HG03066 (cell line): ENCODE measurements at regions not wholly inside any gene's neighbourhood (a gene's known extent, or its start where the extent isn't known, plus 50 kb on each side); places are given as distances from the start of the nearest gene placed in this dataset.

Source experiments
- ATAC-seq: cut with Tn5 transposase; IDR thresholded peaks from one replicate; pipeline ENCODE4 v1.9.1; 2021; ENCODE audit warnings: low read depth; ENCODE audit not compliant: unreplicated experiment

DNA sequence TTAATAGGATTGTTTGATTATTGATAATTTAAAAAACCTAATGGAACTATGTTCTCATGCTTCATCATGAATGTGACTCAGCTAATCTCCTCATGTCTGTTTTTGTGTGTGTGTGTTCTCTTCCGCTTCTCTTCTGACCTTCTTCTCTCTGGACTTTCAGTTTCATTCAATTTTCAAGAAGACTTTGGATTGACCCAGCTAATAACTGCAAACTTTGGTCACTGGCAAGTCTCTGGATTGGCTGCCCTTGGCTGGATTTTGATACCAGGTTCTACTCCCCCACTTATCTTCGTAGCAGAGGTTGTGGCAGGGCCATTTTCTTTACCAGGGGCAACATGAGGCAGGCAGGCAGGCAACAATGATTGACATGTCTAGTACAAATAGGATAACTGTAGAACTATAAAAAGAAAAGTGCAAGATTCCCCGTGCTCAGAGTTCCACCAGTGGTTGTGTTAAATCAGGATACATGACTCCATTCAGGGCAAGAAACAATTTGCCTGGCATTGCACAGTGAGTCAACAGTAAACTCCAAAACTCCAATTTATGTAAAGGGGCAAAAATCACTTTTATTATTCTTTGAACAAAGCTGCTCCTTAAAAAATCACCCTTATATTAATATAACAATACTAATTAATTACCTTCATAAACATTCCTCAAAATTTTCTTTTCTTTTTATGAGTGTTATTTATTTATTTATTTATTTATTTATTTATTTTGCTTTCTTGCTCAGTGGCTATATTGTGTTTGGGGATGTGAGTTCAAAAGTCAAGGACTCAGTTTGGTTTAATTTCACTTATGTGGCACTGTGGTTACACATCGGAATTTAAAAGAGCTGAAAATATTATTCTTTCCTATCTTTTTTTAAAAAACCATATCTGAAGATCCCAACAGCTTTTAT is 167.6 kb downstream of the RND3 start:
- ATAC-seq, result no peak

DNA sequence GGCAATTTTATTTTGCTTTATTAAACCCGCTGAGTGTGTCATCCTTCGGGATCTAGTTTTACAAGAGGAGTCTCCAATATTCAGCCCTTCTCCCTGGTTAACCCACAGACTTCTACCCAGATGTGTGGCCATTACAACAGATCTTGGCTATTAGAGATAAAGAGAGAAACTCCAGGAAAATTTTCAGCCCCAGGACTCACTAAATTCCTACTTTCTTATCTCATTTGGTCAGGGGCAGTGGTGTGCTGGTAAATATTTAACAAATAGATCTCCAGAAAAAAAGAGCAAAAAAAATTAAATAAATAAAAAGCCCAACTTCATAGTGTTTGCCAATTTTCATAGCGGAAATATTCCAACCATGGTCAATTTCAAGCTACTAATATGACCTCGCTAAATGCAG is 168.4 kb downstream of the RND3 start:
- ATAC-seq, result no peak

DNA sequence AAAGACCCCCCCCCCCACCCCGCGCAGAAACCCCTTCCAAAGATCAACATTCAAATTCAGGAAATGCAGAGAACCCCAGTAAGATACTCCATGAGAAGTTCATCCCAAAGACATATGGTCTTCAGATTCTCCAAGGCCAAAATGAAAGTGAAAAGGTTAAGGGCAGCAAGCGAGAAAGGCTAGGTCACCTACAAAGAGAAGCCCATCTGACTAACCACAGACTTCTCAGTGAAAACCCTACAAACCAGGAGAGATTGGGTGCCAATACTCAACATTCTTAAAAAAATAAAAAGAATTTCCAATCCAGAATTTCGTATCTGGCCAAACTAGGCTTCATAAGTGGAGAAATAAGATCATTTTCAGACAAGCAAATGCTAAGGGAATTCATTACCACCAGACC is 175.2 kb downstream of the RND3 start:
- ATAC-seq, result no peak

DNA sequence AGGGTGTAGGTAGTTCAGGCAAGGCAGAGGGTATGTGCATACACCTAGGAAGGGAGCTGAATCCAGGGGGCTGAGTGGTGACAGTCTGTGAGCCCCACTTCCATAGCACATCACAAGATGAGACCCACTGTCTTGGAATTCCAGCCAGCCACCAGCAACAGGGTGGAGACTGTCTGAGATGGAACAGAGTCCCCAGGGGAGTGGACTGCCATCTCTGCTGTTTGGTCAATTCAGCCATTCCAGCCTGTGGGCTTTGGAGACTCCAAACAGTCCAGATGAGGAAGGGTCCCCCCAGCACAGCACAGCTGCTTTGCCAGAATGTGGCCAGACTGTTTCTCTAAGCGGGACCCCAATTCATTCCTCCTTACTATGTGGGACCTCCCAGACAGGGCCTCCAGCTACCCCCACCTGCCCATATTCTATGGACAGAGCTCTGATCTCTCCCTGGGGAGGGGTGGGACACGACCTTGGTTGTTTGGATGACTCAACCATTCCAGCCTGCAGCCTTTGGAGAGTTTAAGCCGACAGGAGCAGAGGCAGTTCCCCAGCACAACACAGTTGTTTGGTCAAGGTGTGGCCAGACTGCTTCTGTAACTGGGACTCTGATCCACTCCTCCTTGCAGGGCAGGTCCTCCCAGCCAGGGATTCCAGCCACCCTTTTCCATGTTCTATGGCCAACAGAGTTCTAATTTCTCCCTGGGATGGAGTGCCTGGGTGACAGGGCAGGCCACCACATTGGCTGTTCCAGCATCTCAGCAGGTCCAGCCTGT is 178.0 kb downstream of the RND3 start:
- no peak for ATAC-seq

DNA sequence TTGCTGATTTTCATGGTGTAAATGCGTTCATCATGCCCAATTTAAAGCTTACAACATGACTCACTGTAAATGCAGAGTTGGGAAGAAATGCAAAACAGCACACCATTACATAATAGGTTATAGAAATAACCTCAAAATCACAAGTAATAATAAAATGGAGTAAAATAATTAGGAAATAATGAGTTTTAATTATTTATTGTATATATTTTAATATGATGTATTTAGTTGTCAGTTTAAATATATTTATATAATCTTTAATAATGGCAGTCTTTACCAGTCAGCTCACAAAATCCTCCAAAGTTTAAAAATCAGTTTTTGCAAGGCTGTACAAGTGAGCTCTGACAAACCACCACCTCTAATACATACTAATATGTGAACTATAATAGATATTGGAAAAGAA is 180.2 kb downstream of the RND3 start:
- ATAC-seq, result no peak

DNA sequence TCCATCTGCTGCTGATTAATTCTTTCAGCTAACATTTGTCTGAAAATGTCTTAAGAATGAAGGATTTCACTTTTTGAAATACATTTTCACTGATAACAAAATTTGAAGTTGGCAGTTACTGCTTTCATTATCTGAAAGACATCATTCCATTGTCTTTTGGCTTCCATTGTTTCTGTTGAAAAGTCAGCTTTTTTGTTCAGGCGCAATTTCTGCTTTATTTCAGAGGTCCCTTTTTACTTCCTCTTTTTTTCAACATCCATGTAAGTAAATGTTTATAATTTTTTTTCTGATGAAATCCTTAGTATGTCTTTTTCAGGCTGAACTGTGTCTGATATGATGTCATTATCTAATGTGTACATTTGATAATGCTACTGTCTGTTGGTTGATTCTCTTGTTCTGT is 184.2 kb downstream of the RND3 start:
- ATAC-seq, result no peak

DNA sequence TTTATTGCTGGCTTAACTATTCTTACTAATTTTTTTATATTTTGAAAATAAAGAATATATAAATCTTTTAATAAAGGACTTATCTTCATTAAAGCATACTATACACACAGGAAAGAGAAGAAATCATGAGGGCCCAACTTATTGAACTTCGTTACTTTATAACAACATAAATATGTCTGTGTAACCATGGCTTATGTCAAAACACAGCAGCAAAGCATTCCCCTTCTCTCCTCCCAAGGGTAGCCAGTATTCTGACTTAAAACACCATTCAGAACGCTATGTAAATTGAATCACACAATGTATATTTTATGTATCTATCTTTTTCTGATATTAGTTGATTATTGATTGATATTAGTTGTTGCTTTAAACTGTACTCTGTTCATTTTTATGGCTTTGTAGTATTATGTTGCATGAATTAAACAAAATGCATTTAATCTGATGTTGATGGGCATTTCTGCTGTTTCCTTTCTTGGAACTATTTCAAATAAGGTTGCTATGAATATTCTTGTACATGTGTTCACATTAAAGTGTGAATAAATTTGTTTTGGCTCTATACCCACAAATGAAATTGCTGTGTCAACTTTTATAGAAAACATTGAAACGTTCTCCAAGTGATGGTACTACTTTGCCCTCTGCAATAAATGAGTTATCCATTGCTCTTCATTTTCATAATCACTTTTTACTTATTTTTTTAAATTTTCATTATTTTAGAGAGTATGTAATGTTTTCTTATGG is 188.7 kb downstream of the RND3 start:
- ATAC-seq, result no peak

DNA sequence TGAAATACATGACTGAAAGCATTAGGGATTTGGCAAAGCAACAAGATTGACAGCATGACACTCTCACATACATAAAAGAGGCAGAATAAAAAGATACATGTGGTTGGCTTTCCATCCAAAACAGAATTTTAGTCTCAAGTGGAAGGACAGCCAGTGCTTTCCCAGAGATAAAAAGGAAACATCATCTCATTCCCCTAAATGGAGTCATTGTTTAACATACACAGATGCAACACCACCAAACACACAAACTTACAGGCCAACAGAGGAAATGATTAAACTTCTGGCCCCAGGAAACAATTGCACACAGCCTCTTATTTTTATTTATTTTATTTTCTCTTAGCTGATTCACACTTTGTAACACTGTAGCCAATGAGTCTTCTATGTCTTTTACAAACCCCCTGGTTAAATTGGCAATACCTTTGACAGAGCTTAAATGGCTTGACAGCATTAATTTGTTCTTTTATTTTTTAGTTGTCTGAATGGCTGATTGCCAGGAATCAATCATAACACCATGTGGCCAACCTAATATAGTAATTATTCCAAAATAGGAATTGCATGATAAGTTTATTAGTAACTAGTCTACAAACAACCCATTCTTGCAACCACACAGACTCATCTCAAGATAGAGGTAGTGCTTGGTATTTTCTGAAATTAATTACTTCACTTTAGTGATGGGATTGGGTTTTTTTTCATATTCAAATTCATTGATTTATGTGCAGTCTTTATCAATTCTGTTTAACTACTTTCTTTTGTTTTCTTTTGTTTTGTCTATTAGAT is 190.5 kb downstream of the RND3 start:
- ATAC-seq, result no peak

DNA sequence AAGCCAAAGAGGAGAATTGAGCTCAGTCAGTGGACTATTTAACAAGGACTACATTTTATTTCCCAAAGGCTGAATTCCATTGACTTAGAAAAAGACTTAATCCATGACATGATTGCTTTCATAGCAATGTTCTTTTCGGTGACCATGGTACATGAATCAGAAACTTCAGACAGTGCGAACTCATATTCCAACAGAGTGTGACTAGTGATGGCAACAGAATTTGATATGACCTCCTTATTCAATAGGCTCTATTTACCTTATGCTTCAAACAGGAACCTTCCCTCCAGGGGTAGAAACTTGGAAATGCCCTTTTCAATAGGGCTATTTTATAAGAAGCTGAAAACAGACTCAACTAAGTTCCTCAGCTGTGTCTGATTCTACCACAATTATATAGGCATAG is 191.9 kb downstream of the RND3 start:
- no peak for ATAC-seq

DNA sequence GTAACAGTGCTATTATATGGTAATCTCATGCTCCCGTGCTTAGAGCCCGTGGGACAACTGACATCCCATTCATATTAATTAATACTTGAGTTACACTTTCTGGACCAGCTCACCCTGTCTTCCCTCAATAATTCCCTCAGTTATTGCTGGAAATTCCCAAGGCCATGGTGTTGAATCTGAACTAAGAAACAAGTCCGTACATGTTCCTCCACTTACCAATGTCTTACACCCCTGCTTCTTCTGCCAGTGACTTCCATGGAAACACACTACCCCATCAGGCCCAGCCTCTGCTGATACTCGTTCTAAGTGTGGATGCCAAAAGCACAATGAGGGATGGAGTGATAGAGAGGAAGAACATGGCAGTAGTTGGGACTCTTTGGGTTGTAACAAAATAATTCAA is 193.7 kb downstream of the RND3 start:
- no peak for ATAC-seq

DNA sequence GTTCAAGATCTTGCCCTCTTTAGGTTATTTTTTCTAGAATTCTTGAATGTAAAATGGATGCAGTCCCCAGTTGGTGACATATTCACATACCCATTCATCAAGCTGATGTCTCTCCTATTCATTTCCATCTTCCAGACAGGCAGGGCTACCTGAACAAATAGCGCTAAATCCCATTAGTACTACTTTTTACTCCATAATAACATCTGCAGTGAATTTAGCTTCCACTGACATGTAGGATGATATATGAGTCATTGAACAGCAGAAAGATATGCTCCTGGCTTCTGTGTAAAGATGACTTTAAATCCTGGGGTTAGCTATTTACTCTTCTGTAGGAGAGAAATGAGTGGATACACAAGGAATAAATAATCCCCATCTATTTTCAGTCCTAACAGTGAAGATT is 194.7 kb downstream of the RND3 start:
- no peak for ATAC-seq

DNA sequence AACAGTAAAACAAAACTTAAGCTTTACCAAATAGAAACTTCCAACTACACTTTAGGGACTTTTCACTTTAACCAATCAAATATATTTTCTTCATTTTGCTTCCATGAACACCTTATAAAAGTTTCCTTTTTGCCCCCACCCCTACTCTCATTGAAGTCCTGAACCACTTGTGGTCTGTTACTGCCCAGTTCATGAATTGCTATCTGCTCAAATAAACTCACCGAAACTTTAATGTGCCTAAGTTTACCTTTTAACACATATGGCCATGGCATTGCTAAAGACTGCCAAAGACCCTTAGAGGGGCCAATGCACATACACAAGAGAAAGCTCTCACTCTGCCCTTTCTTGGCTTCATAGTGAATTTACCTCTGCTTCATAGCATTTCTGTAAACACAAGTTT is 195.3 kb downstream of the RND3 start:
- ATAC-seq, result no peak

DNA sequence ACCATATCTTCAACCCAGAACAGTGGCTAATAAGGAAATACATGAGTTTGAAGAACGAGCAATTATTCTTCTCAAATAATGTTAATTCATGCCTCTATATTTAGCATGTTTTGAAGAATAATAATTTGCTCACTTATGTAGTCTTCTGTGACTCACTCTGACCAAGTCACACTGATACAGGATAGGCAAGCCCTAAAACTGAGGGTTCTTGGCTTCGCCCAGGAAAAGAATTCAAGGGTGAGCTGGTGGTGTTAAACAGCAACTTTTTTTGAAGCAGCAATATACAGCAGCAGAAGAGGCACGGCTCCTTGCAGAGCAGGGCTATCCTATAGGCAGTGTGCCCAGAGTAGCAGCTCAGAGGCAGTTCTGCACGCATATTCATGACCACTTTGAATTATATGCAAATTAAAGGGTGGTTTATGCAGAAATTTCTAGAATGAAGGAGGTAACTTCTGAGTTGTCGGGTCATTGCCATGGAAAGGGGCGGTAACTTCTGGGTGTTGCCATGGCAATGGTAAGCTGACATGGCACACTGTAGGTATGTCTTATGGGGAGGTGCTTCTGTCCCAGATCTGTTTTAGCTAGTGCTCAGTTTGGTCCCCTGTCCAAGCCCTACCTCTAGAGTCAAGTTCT is 200.6 kb downstream of the RND3 start:
- no peak for ATAC-seq

DNA sequence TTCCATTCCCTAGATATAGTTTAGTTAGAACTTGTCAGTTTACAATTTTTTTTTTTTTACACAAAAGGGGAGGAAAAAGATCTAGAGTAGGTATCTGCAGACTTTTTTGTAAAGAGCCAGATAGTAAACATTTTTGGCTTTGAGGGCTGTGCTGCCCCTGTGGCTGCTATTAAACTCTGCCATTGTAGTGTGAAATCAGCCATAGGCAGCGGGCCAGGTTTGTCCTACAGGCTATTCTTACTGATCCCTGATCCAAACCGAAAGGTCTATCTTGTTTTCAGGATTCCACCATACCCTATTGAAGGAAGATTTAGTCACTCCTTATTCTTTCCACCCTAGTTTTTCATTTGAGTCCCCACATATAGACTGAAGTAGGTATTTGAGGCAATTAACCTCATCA is 203.4 kb downstream of the RND3 start:
- ATAC-seq, result no peak

DNA sequence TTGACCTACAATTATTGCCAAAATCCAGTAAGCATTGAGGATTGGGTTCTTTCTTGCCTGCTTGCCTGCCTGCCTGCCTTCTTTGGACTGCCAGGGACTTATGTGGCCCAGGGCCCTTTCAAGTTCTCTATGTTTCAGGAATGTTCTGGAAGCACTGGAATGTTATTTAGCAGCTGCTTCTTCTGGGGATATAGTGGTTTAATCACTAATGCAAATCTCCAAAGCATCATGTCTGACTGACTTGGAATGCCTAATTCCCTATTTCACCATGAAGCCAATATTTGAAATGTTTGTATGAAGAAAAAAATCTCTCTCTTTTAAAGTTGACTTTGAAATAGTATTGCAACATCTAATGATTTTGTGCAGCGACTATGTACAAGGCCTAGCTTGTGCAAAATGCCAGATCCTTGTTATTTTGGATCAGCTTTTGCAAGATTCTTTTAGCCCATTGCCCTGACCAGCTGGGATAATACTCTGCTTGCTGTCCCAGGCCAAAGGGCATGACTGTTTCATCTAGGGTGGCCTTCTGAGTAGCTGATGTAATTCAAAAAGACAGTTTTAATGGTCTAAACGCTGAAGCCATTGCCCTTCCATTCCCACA is 204.6 kb downstream of the RND3 start:
- ATAC-seq, result no peak

DNA sequence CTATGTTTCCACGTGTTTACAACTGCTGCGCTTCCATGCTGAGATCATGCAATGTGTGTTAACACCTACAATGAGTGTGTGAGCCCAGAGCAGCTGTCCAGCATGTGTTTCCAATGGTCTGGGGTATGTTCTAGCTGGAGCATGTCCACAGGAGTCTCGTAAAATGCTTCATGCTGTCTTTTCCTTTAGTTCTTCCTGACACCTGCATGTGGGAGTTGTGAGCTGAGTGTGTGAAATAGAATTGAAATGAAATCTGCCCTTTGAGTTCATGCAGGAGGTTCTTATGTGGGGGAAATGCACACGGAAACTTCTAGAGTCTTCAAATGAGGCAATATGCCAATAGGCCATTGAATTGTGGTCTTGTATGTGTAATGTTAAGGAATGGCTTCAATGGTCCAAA is 205.1 kb downstream of the RND3 start:
- ATAC-seq, result no peak

DNA sequence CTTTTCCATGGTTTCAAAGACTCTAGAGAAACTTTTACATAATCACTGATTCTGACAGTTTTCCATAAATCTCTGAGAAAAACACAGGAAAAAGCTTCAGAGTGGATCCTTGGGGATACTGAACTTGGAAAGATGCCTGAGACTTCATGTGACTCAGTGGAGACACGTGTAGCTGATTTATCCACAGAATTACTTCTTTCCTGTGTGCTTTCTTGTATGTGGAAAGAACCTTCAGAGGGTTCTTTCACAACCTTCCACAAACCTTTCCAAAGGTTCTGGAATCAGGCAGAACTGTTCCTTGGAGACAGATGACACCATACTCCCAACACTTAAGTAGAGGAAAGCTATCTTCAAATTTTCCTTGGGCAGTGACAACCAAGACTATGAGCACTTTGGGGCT is 207.2 kb downstream of the RND3 start:
- no peak for ATAC-seq

DNA sequence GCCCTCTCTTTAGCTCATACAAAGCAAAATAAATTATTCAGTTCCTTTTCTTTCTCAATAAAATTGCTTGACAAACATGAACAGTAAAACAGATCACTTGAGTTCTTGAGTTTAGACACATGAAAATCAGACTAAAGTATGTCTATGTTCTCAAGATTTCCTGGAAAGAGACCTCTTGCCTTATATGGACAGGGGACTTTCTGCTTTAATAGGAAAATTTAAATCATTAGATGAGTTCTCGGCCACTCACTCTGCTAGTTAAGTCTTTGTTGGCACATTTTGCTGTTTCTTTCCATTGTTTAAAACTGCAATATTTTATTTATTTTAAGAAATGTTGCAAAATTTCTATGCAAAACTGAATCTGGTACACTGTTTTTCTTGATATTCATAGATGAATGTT is 207.8 kb downstream of the RND3 start:
- no peak for ATAC-seq

DNA sequence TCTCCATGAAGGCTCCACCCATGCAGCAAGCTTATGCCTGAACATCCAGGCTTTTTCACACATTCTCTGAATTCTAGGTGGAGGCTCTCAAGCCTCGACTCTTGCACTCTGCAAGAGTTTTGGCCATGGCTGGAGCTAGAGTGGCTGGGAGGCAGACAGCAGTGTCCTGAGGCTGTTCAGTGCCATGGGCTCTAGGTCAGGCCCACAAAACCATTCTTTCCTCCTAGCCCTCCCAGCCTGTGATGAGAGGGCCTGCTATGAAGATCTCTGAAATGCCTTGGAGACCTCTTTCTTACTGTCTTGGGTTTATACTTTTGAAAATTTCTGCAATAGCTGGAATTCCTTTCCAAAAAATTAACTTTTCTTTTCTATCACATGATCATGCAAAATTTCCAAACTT is 210.7 kb downstream of the RND3 start:
- no peak for ATAC-seq

DNA sequence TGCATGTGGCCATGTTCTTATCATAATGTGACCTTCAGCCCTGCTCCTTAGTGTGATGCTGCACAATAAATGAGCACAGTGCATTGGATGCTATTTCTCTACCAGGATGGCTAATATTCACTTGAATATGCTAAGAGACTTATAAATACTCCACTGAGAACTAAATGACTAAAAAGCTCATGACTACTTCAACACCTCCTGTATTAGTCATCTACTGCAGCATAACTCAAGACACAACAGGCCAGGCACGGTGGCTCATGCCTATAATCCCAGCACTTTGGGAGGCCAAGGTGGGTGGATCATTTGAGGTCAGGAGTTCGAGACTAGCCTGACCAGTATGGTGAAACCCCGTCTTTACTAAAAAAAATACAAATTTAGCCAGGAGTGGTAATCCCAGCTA is 213.4 kb downstream of the RND3 start:
- no peak for ATAC-seq
